SK-N-MC (cell line): ENCODE measurements at regions not wholly inside any gene's neighbourhood (a gene's known extent, or its start where the extent isn't known, plus 50 kb on each side); places are given as distances from the start of the nearest gene placed in this dataset.

Experiments
- EZH2 ChIP-seq: fragments of 200-600 bp; sonication (generic); IDR thresholded peaks from one replicate; pipeline ENCODE4 v1.6.1; 2017; ENCODE audit warnings: antibody characterized with exemption
- FOXP2 ChIP-seq: optimal IDR thresholded peaks from 2 replicates; pipeline ENCODE3; 2011; ENCODE audit warnings: mild to moderate bottlenecking, moderate library complexity; ENCODE audit not compliant: insufficient read depth; ENCODE audit errors: extremely low read length, control extremely low read depth
- POLR2AphosphoS5 ChIP-seq: IDR thresholded peaks from 2 replicates; pipeline ENCODE4 v1.6.1; 2012; ENCODE audit warnings: mild to moderate bottlenecking, low read depth, low read length, borderline replicate concordance

- TF ChIP-seq POLR2AphosphoS5 (no peak), EZH2 (no peak), FOXP2 (no peak)
Measured at GRCh38 chr5:8079056-8079455, 210.1 kb downstream of the MTRR start.
